Keratinocyte (primary cell): ENCODE measurements at regions not wholly inside any gene's neighbourhood (a gene's known extent, or its start where the extent isn't known, plus 50 kb on each side); places are given as distances from the start of the nearest gene placed in this dataset.

Experiments used
- DNase-seq: peaks from one replicate; pipeline ENCODE4 v3.0.0-alpha.2; 2011; ENCODE audit warnings: low read depth, missing footprints, low spot score
- FAIRE-seq: peaks from 2 replicates; lab custom pipeline; 2011; peaks lifted over from hg19 to GRCh38; lab: Jason Lieb, UNC
- H2AFZ ChIP-seq: 2 replicates; pipeline ENCODE4 v1.6.0; 2012; ENCODE audit warnings: low read length, control low read depth, inconsistent platforms; ENCODE audit not compliant: control insufficient read depth
- H3K27ac ChIP-seq: 2 replicates; pipeline ENCODE4 v1.5.1; 2011; ENCODE audit warnings: low read length; ENCODE audit not compliant: control insufficient read depth, insufficient read depth
- H3K27me3 ChIP-seq: 3 replicates; pipeline ENCODE4 v1.6.0; 2011; ENCODE audit warnings: low read length; ENCODE audit not compliant: control insufficient read depth, insufficient read depth; ENCODE audit errors: extremely low read depth
- H3K36me3 ChIP-seq, 2 experiments: 2 replicates in 1 of 2; 3 replicates in 1 of 2; pipeline ENCODE4 v1.5.1; 2011; ENCODE audit warnings: low read length in 2 of 2, mild to moderate bottlenecking in 1 of 2; ENCODE audit not compliant: control insufficient read depth in 2 of 2, insufficient read depth in 2 of 2; ENCODE audit errors: extremely low read depth in 1 of 2
- H3K4me1 ChIP-seq: 3 replicates; pipeline ENCODE4 v1.5.1; 2011; ENCODE audit warnings: low read length; ENCODE audit not compliant: control insufficient read depth, insufficient read depth; ENCODE audit errors: extremely low read depth
- H3K4me2 ChIP-seq: 3 replicates; pipeline ENCODE4 v1.6.0; 2011; ENCODE audit warnings: low read depth, low read length; ENCODE audit not compliant: control insufficient read depth, insufficient read depth; ENCODE audit errors: extremely low read depth
- H3K4me3 ChIP-seq, 3 experiments: fragments of 200-600 bp in 1 of 3; sonication (generic) in 1 of 3; 2 replicates in 2 of 3; 3 replicates in 1 of 3; pipeline ENCODE4 v1.5.1; 2011 to 2016; ENCODE audit warnings: low read length in 3 of 3, mild to moderate bottlenecking in 3 of 3, control low read depth in 2 of 3, inconsistent platforms in 1 of 3, low read depth in 1 of 3, mixed read lengths in 1 of 3, mixed run types in 1 of 3, moderate library complexity in 1 of 3; ENCODE audit not compliant: control insufficient read depth in 2 of 3, insufficient read depth in 2 of 3; ENCODE audit errors: extremely low read depth in 1 of 3
- H3K79me2 ChIP-seq: 2 replicates; pipeline ENCODE4 v1.6.0; 2012; ENCODE audit warnings: low read length; ENCODE audit not compliant: control insufficient read depth, insufficient read depth
- H3K9ac ChIP-seq: 3 replicates; pipeline ENCODE4 v1.6.0; 2011; ENCODE audit warnings: low read length; ENCODE audit not compliant: control insufficient read depth, insufficient read depth; ENCODE audit errors: extremely low read depth
- H3K9me1 ChIP-seq: 3 replicates; pipeline ENCODE4 v1.6.0; 2011; ENCODE audit warnings: low read length; ENCODE audit not compliant: control insufficient read depth, insufficient read depth; ENCODE audit errors: extremely low read depth
- H3K9me3 ChIP-seq: 2 replicates; pipeline ENCODE4 v1.5.1; 2012; ENCODE audit warnings: low read depth, low read length; ENCODE audit not compliant: control insufficient read depth
- H4K20me1 ChIP-seq: 3 replicates; pipeline ENCODE4 v1.6.0; 2011; ENCODE audit warnings: low read length; ENCODE audit not compliant: control insufficient read depth, insufficient read depth; ENCODE audit errors: extremely low read depth
- EZH2 ChIP-seq: IDR thresholded peaks from one replicate; pipeline ENCODE4 v1.6.1; 2012; ENCODE audit warnings: inconsistent platforms, mild to moderate bottlenecking, low read length, moderate library complexity
- dilution Hi-C: fragments of 300-500 bp; cut with MboI; formaldehyde crosslinking; loops from one replicate; pipeline ENCODE4 v1.7.0; 2020; ENCODE audit warnings: low sequenced_read_pairs; ENCODE audit not compliant: extremely low pct_ligation_motif_present
- TF ChIP-seq, protein P1 (sequence below), 3 experiments: IDR thresholded peaks in 1 of 3; conservative IDR thresholded peaks in 1 of 3; optimal IDR thresholded peaks in 1 of 3; 2 replicates in 2 of 3; 3 replicates in 1 of 3; pipeline versions ENCODE3 to v1.5.1; 2011; ENCODE audit warnings: low read length in 3 of 3, mild to moderate bottlenecking in 3 of 3, moderate library complexity in 2 of 3, control low read depth in 1 of 3, inconsistent platforms in 1 of 3; ENCODE audit not compliant: insufficient read depth in 2 of 3; ENCODE audit errors: extremely low read depth in 1 of 3

DNA sequence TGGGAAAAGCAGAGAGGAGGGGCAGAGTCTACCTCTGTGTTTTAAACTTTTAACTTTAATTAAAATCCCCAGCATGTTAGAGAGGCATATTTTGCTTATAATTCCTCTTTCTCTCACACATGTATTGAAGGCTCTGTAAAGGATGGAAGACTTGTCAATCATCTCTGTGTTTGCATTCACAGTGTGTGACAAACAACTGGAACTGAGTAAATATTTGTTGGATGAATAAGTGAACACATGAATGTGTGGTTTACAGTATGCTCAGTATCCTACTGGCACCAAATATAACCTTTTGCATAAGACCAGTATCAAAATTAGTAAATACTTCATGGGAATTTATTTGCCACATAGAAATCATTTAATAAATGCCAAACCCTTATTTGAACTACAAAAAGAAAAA, 829.0 kb downstream of the GRID1 start:
- Histone ChIP-seq H2AFZ (no peak overlapping the region), H3K27ac (no peak overlapping the region), H3K36me3 (no peaks in the 10 kb centered on the region), H3K79me2 (no peaks in the 10 kb centered on the region), H3K4me1 (peaks cover 9% of the 10 kb centered on the region), H4K20me1 (no peaks in the 10 kb centered on the region), H3K4me3 (no peak overlapping the region), H3K9ac (no peak overlapping the region), H3K4me2 (no peak overlapping the region), H3K27me3 (no peaks in the 10 kb centered on the region), H3K9me1 (no peaks in the 10 kb centered on the region), H3K9me3 (no peaks in the 10 kb centered on the region)
- FAIRE-seq (no peak), DNase-seq (no peak)
- dilution Hi-C loops: loop anchor here (10.0 kb wide), 1 partner anchor 847 kb away; no protein-coding TSS in a partner anchor
- TF ChIP-seq EZH2: no peak
- TF ChIP-seq, protein P1, sequence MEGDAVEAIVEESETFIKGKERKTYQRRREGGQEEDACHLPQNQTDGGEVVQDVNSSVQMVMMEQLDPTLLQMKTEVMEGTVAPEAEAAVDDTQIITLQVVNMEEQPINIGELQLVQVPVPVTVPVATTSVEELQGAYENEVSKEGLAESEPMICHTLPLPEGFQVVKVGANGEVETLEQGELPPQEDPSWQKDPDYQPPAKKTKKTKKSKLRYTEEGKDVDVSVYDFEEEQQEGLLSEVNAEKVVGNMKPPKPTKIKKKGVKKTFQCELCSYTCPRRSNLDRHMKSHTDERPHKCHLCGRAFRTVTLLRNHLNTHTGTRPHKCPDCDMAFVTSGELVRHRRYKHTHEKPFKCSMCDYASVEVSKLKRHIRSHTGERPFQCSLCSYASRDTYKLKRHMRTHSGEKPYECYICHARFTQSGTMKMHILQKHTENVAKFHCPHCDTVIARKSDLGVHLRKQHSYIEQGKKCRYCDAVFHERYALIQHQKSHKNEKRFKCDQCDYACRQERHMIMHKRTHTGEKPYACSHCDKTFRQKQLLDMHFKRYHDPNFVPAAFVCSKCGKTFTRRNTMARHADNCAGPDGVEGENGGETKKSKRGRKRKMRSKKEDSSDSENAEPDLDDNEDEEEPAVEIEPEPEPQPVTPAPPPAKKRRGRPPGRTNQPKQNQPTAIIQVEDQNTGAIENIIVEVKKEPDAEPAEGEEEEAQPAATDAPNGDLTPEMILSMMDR (optimal IDR thresholded peaks at IDR 0.05 in 1 of 3, IDR thresholded peaks at IDR 0.05 in 1 of 3, conservative IDR thresholded peaks at IDR 0.05 in 1 of 3; ENCODE audit: extremely low read depth in 1 of 3, insufficient read depth in 2 of 3, low read length in 3 of 3): no peak

DNA sequence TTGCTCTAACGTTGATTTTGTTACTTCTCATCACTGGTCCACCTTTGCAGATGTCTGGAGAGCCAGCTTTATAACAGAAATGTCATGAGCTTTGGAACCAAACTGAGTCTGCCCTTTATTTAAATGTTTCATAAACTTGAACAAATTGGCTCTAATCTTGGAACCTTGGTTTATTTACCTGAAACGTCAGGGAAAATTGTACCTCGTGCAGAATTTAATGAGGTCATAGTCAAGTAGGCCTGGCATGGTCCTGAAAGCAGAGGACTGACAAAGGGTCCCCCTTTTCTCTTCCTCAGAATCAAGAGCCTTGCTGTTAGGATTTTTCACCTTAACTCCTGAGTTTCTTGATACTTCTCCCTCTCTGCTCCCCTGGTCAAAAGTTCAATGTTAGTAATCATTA, 828.0 kb downstream of the GRID1 start:
- no peak for TF ChIP-seq EZH2
- TF ChIP-seq, protein P1 (optimal IDR thresholded peaks at IDR 0.05 in 1 of 3, IDR thresholded peaks at IDR 0.05 in 1 of 3, conservative IDR thresholded peaks at IDR 0.05 in 1 of 3; ENCODE audit: extremely low read depth in 1 of 3, insufficient read depth in 2 of 3, low read length in 3 of 3): no peak
- no peaks in the 10 kb centered on the region for H4K20me1 ChIP-seq
- H3K9me3 ChIP-seq: no peaks in the 10 kb centered on the region
- no peak overlapping the region for H3K27ac ChIP-seq
- no peak for DNase-seq
- H3K4me3 ChIP-seq: no peak overlapping the region
- H3K4me1 ChIP-seq: peaks cover 5% of the 10 kb centered on the region
- H3K27me3 ChIP-seq: no peaks in the 10 kb centered on the region
- no peak overlapping the region for H3K9ac ChIP-seq
- dilution Hi-C loops: loop anchor here (10.0 kb wide), 1 partner anchor 846 kb away; no protein-coding TSS in a partner anchor
- H3K36me3 ChIP-seq: no peaks in the 10 kb centered on the region
- H2AFZ ChIP-seq: no peak overlapping the region
- FAIRE-seq: no peak
- no peaks in the 10 kb centered on the region for H3K9me1 ChIP-seq
- no peaks in the 10 kb centered on the region for H3K79me2 ChIP-seq
- H3K4me2 ChIP-seq: no peak overlapping the region
